ENCODE measurements at regions not wholly inside any gene's neighbourhood (a gene's known extent, or its start where the extent isn't known, plus 50 kb on each side); places are given as distances from the start of the nearest gene placed in this dataset.

- no peak for DNase-seq
- H3K36me3 ChIP-seq (ENCODE audit: insufficient read depth in 1 of 2, low read depth in 1 of 2), result no peaks in the 10 kb centered on the region
- no peak for TF ChIP-seq CTCF (IDR thresholded peaks at IDR 0.05)
- no peaks in the 10 kb centered on the region for H3K27me3 ChIP-seq (ENCODE audit: insufficient read depth in 3 of 3, low read length in 2 of 3)
- peaks cover 8% of the 10 kb centered on the region for H3K4me1 ChIP-seq
- H3K9me3 ChIP-seq, result no peaks in the 10 kb centered on the region
- intact Hi-C loops (cut with DNase I), result no loop called here
- no peak for ATAC-seq
- H3K4me3 ChIP-seq, result no peak overlapping the region
- no peak overlapping the region for H3K27ac ChIP-seq
- WGBS, 3 donors, result 90 to 97% (median 91%) methylated on average over 4 of the region's 4 CpGs
Measured at GRCh38 chr9:14379280-14379679, 65.3 kb upstream of the NFIB start.

- DNase-seq (no peak), ATAC-seq (no peak)
- Histone ChIP-seq H3K4me1 (peaks cover 13% of the 10 kb centered on the region), H3K27me3 (ENCODE audit: insufficient read depth in 3 of 3, low read length in 2 of 3) (no peaks in the 10 kb centered on the region), H3K36me3 (ENCODE audit: insufficient read depth in 1 of 2, low read depth in 1 of 2) (no peaks in the 10 kb centered on the region), H3K4me3 (no peak overlapping the region), H3K27ac (no peak overlapping the region), H3K9me3 (no peaks in the 10 kb centered on the region)
- 72 to 74% (median 72%) methylated on average over 4 of the region's 4 CpGs for WGBS, 3 donors
- intact Hi-C loops (cut with DNase I), result no loop called here
- no peak for TF ChIP-seq CTCF (IDR thresholded peaks at IDR 0.05)
Measured at GRCh38 chr9:14373706-14374105, 59.8 kb upstream of the NFIB start.

GRCh38 chr9:14373336-14373666 lies 59.4 kb upstream of the NFIB start:
- peaks cover 13% of the 10 kb centered on the region for H3K4me1 ChIP-seq
- no peak for TF ChIP-seq CTCF (IDR thresholded peaks at IDR 0.05)
- H3K4me3 ChIP-seq, result no peak overlapping the region
- DNase-seq, result no peak
- peak overlapping the region; percentile 37 for H3K27ac ChIP-seq
- ATAC-seq, result peak in 1 of 4 donors; percentile 17
- intact Hi-C loops (cut with DNase I), result no loop called here
- H3K9me3 ChIP-seq, result no peaks in the 10 kb centered on the region
- no peaks in the 10 kb centered on the region for H3K27me3 ChIP-seq (ENCODE audit: insufficient read depth in 3 of 3, low read length in 2 of 3)
- H3K36me3 ChIP-seq (ENCODE audit: insufficient read depth in 1 of 2, low read depth in 1 of 2), result no peaks in the 10 kb centered on the region

GRCh38 chr9:14372437-14373335 lies 58.7 kb upstream of the NFIB start:
- 6 to 10% (median 7%) methylated on average over 4 of the region's 4 CpGs for WGBS, 3 donors

More at GRCh38 chr9:14372437-14373335, 58.7 kb upstream of the NFIB start:
- H3K27me3 ChIP-seq (ENCODE audit: insufficient read depth in 3 of 3, low read length in 2 of 3), result no peaks in the 10 kb centered on the region
- intact Hi-C loops (cut with DNase I), result no loop called here
- peak overlapping the region; percentile 37 for H3K27ac ChIP-seq
- H3K36me3 ChIP-seq (ENCODE audit: insufficient read depth in 1 of 2, low read depth in 1 of 2), result no peaks in the 10 kb centered on the region
- peaks cover 13% of the 10 kb centered on the region for H3K4me1 ChIP-seq
- H3K9me3 ChIP-seq, result no peaks in the 10 kb centered on the region
- no peak overlapping the region for H3K4me3 ChIP-seq
- TF ChIP-seq CTCF (IDR thresholded peaks at IDR 0.05), result no peak
- DNase-seq (peak in 1 of 2 donors; percentile 33), ATAC-seq (peak; percentile 63 to 79 (median 68))

All from psoas muscle (tissue), 7 donors.